ENCODE measurements at regions not wholly inside any gene's neighbourhood (a gene's known extent, or its start where the extent isn't known, plus 50 kb on each side); places are given as distances from the start of the nearest gene placed in this dataset.

GRCh38 chr6:105504706-105505105 is 101.8 kb upstream of the PREP start:
- no peak for DNase-seq

DNA sequence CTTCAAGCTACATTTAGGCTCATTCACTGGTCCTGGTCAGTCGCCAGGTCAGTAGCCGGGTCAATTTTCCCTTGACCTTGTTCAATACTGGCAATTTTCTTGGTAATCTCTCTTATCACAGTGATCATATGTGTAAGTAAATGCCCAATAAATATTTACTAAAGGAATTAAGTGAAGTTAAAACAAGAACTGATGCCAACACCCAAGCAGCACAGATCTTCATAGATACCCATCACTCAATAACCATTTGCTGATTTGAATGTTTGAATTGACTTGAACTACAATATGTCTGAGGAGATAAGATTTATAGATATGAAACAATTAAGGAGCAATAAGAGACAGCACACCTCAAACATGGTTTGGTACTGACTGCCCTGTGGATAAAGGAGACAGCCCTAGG is 100.8 kb upstream of the PREP start:
- DNase-seq: no peak

GRCh38 chr6:105501826-105502344 is 99.0 kb upstream of the PREP start:
- no peak for DNase-seq

DNA sequence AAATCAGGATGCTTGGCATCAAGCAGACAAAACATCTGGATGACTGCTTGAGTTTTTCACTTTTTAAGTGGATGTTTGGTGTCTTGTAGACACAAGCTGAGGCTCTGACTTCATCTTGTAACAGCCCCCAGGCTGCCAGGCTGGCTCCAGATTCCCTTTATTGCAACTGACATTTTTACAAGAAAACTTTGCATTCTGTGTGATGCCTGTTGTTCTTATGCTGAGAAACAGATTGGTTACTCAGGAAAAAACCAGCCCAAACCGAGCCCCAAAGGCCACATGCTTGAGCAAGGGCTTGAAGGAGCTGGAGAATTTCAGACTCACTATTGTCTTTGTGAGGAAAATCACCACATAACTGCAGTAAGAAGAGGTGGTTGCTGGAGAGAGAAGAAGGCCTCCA is 98.4 kb upstream of the PREP start:
- DNase-seq: no peak

GRCh38 chr6:105500693-105501092 is 97.8 kb upstream of the PREP start:
- DNase-seq: no peak

- DNase-seq: no peak
Observed at GRCh38 chr6:105499931-105500330, 97.0 kb upstream of the PREP start.

DNA sequence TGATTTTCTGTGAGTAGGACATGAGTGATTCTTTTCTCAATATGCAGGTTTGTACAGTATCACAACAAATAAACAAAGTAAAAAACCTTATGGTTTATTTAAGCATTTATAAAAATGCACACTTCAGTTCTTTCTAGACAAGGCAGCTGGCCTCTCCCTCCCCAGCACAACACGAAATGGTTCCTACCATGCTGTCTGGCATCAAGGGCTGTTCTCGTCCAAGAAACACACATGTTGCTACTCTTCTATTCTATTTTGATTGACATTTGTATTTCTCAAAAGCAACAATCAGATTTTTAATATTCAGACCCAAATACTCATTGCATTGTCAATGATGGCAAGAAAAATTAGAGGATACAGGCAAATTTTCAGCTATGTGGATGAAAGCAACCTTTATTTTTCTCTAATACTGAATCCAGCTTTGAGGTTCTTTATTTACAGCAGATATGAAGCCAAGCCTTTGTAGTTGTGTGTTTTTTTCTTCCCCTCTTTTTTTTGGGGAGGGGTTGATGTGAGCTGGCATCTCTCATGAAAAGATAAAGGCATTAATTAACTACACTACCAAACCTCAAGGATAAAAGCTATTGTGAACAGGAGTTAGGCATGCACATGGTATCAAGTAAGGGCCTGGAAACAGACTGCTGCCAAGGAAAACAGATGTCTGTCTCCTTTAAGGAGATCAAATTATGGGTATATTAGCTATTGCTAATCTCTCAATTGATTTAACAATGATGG is 96.4 kb upstream of the PREP start:
- DNase-seq: no peak

- no peak for DNase-seq
Observed at GRCh38 chr6:105497549-105497948, 94.7 kb upstream of the PREP start.

- no peak for DNase-seq
Observed at GRCh38 chr6:105495515-105495914, 92.6 kb upstream of the PREP start.

DNA sequence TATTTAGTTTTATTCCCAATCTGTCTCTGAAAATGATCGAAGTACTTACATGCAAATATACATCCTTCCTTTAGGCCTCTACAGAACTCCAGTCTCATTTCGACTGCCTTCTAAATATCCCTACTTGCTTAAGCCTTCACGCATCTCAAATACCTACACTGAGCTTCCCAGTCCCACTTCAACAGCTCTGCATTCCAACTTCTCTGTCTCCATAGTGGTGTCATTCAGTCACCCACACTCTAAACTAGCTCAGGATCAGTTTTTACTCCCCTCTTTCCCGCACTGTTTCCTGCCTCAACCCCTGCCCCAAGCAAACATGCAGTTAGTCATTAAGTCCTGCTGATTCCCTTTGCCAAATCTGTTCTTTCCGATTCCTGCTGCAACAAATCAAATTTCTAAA is 91.8 kb upstream of the PREP start:
- no peak for DNase-seq

- DNase-seq: no peak
Observed at GRCh38 chr6:105493736-105494135, 90.9 kb upstream of the PREP start.

GRCh38 chr6:105492706-105493673 is 90.1 kb upstream of the PREP start:
- no peak for DNase-seq

DNA sequence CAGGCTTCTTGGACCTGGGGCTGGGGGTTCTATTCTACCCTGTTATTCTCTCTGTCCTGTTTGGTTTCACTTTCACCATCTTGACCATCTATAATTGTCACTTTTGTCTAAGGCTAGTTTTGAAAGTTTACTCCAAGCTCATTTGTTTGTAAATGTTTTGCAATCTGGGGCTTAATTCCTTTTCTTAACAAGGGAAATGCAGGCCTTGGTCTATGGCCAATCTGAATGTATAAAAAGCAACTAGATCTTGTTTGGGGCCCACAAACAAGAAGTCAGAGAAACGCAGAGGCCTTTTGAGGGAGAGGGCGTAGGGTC is 86.3 kb upstream of the PREP start:
- no peak for DNase-seq

GRCh38 chr6:105488516-105489215 is 85.8 kb upstream of the PREP start:
- no peak for DNase-seq

DNA sequence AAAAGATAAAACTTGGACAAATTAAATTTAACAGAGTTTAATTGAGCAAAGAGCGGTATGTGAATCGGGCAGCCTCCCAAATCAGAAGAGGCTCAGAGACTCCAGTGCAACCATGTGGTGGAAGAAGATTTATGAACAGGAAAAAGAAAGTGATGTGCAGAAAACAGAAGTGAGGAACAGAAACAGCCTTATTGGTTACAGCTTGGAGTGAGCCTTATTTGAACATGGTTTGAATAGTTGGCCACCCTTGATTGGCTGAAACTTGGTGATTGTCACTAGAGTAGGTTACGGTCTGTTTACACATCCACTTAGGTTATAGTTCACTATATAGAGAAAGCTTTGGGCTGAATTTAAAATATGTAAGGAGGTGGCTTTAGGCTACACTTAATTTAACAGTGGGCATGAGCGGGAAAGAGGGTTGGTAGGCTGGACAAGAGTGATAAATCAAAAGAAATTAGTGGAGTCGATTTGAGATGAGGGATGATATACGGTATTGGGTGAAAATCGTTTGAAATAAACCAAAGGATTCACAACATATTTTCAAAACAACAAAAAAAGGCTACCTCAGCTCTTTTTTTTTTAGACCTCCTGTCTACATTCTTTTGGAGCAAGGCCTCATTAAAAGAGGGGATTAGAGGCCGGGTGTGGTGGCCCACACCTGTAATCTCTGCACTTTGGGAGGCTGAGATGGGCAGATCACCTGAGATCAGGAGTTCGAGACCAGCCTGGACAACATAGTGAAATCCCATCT is 84.3 kb upstream of the PREP start:
- no peak for DNase-seq

GRCh38 chr6:105485456-105485855 is 82.6 kb upstream of the PREP start:
- DNase-seq: no peak

- DNase-seq: no peak
Observed at GRCh38 chr6:105484238-105485161, 81.6 kb upstream of the PREP start.

DNA sequence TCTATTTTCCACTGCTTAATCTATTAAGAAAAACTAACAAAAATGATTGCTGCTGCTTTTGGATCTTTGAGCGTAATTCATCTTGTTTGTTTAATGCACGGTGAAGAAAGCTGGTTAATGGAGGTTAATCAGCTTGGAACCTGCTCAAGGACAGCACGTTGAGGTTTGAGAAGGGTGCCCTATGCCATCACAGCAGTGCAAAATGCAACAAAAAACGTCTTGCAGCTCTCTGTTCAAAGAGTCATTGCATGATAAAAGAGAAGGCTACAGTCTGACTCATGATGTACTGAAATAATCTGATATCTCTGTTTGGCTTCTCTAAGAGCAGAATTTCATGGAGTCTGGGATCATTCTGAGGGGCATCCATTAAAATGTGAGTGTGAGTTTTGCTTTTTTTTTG is 80.6 kb upstream of the PREP start:
- no peak for DNase-seq

GRCh38 chr6:105482921-105483320 is 80.0 kb upstream of the PREP start:
- DNase-seq: no peak

DNA sequence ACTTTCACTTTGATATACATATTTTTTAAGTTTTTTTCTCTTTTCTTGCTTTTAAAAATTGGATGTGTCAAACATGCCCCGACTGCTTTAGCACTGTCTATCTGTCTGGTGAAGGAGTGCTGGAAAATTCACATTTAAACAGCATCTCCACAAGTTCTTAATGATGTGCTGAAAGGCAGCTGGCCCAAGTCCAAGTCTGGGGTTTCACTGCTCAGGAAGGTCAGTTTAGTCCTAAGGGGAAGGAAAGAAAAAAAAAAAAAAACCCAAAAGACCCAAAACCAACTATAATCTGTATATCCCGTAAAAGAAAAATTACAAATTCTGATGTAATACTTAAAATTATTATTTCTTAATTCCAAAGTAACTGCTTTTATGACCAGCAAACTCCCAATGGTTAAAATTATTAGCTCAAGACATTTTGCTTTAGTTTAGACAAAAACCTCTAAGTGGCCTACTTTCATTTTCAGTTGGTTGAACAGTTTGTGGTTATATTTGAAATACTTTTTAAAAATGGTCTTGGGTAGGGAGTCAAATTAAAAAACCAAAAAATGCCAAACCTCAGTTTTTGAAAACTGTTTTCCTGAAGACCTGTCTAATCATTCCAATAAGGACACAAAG is 79.5 kb upstream of the PREP start:
- no peak for DNase-seq

- no peak for DNase-seq
Observed at GRCh38 chr6:105476978-105477377, 74.1 kb upstream of the PREP start.
